ENCODE measurements at regions not wholly inside any gene's neighbourhood (a gene's known extent, or its start where the extent isn't known, plus 50 kb on each side); places are given as distances from the start of the nearest gene placed in this dataset.
"Not testable (repeated sequence)": the region's sequence is repeated elsewhere in the genome, so short reads cannot be mapped to it uniquely, and the experiment has no call there.

- FAIRE-seq = no peak
- DNase-seq (ENCODE audit: low read depth) = no peak
- H3K4me3 ChIP-seq (ENCODE audit: low read depth, low read length) = no peak overlapping the region
- TF ChIP-seq, protein P1, sequence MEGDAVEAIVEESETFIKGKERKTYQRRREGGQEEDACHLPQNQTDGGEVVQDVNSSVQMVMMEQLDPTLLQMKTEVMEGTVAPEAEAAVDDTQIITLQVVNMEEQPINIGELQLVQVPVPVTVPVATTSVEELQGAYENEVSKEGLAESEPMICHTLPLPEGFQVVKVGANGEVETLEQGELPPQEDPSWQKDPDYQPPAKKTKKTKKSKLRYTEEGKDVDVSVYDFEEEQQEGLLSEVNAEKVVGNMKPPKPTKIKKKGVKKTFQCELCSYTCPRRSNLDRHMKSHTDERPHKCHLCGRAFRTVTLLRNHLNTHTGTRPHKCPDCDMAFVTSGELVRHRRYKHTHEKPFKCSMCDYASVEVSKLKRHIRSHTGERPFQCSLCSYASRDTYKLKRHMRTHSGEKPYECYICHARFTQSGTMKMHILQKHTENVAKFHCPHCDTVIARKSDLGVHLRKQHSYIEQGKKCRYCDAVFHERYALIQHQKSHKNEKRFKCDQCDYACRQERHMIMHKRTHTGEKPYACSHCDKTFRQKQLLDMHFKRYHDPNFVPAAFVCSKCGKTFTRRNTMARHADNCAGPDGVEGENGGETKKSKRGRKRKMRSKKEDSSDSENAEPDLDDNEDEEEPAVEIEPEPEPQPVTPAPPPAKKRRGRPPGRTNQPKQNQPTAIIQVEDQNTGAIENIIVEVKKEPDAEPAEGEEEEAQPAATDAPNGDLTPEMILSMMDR (IDR thresholded peaks at IDR 0.05; ENCODE audit: insufficient read depth, low read length, severe bottlenecking) = no peak
- H3K27me3 ChIP-seq (ENCODE audit: control insufficient read depth, insufficient read depth, low read length) = peaks cover 14% of the 10 kb centered on the region
- no peaks in the 10 kb centered on the region for H3K36me3 ChIP-seq (ENCODE audit: control insufficient read depth, insufficient read depth, low read length)
Observed at GRCh38 chr15:59818336-59818735, 129.2 kb upstream of the BNIP2 start.

GRCh38 chr15:59817834-59818233 is 128.7 kb upstream of the BNIP2 start:
- Histone ChIP-seq H3K36me3 (ENCODE audit: control insufficient read depth, insufficient read depth, low read length) (no peaks in the 10 kb centered on the region), H3K4me3 (ENCODE audit: low read depth, low read length) (no peak overlapping the region), H3K27me3 (ENCODE audit: control insufficient read depth, insufficient read depth, low read length) (peaks cover 14% of the 10 kb centered on the region)
- FAIRE-seq (no peak), DNase-seq (ENCODE audit: low read depth) (no peak)
- TF ChIP-seq, protein P1 (IDR thresholded peaks at IDR 0.05; ENCODE audit: insufficient read depth, low read length, severe bottlenecking) = no peak

GRCh38 chr15:59817053-59817452 is 127.9 kb upstream of the BNIP2 start:
- H3K27me3 ChIP-seq (ENCODE audit: control insufficient read depth, insufficient read depth, low read length) = peaks cover 14% of the 10 kb centered on the region
- H3K36me3 ChIP-seq (ENCODE audit: control insufficient read depth, insufficient read depth, low read length) = no peaks in the 10 kb centered on the region
- DNase-seq (ENCODE audit: low read depth) (no peak), FAIRE-seq (no peak)
- TF ChIP-seq, protein P1 (IDR thresholded peaks at IDR 0.05; ENCODE audit: insufficient read depth, low read length, severe bottlenecking) = no peak
- H3K4me3 ChIP-seq (ENCODE audit: low read depth, low read length) = no peak overlapping the region

DNA sequence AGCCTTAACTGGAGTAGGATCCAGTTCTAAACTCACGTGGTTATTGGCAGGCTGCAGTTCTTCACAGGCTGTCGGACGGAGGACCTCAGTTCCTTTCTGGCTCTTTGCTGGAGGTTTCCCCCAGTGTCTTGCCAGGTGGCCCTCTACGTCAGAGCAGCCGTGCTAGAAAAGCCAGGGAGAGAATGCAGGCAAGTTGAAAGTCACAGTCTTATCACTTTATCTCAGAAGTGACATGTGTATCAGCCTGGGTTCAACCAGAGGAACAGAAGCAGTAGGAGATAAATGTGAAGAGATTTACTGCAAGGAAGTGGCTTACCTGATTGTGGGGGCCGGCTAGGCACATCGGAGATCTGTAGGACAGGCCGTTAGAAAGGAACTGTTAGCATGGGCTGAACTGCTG is 125.3 kb upstream of the BNIP2 start:
- Histone ChIP-seq H3K27me3 (ENCODE audit: control insufficient read depth, insufficient read depth, low read length) (peaks cover 14% of the 10 kb centered on the region), H3K4me3 (ENCODE audit: low read depth, low read length) (no peak overlapping the region), H3K36me3 (ENCODE audit: control insufficient read depth, insufficient read depth, low read length) (no peaks in the 10 kb centered on the region)
- FAIRE-seq = peak; percentile 90
- DNase-seq (ENCODE audit: low read depth) = no peak
- TF ChIP-seq, protein P1 (IDR thresholded peaks at IDR 0.05; ENCODE audit: insufficient read depth, low read length, severe bottlenecking) = no peak

- peaks cover 11% of the 10 kb centered on the region for H3K27me3 ChIP-seq (ENCODE audit: control insufficient read depth, insufficient read depth, low read length)
- no peak for FAIRE-seq
- H3K36me3 ChIP-seq (ENCODE audit: control insufficient read depth, insufficient read depth, low read length) = no peaks in the 10 kb centered on the region
- H3K4me3 ChIP-seq (ENCODE audit: low read depth, low read length) = no peak overlapping the region
- DNase-seq (ENCODE audit: low read depth) = no peak
- TF ChIP-seq, protein P1 (IDR thresholded peaks at IDR 0.05; ENCODE audit: insufficient read depth, low read length, severe bottlenecking) = no peak
Observed at GRCh38 chr15:59812889-59813288, 123.8 kb upstream of the BNIP2 start.

DNA sequence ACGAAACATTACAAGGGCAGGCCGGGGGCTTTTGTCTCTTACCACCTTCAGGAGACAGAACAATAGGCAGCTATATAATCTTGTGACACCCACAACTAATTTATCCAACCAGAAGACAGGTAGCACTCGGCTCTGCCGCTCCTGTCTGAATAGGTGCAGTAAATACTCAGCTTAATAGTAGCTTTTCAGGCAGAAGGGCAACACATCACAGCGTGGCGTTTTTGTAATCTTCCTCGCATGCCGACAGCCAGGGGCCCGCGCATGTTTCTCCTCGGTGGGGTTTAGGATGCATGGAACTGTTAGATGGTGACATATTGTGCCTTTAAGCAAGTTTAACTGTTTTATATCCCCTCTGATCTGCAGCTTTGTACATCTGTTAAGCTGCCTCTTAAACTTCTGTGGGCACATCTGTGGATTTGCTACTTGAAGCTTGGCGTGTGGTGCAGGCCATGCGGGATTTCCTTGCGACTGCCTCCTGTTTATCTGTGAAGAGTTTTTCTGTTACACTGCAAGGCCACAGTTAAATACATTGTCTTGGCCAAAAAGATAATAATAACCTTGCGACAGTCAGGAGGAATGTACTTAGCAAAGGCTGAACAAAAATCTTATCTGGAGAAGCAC is 123.2 kb upstream of the BNIP2 start:
- Histone ChIP-seq H3K27me3 (ENCODE audit: control insufficient read depth, insufficient read depth, low read length) (peaks cover 11% of the 10 kb centered on the region), H3K36me3 (ENCODE audit: control insufficient read depth, insufficient read depth, low read length) (no peaks in the 10 kb centered on the region), H3K4me3 (ENCODE audit: low read depth, low read length) (no peak overlapping the region)
- DNase-seq (ENCODE audit: low read depth) (no peak), FAIRE-seq (peak; percentile 70)
- TF ChIP-seq, protein P1 (IDR thresholded peaks at IDR 0.05; ENCODE audit: insufficient read depth, low read length, severe bottlenecking) = no peak

DNA sequence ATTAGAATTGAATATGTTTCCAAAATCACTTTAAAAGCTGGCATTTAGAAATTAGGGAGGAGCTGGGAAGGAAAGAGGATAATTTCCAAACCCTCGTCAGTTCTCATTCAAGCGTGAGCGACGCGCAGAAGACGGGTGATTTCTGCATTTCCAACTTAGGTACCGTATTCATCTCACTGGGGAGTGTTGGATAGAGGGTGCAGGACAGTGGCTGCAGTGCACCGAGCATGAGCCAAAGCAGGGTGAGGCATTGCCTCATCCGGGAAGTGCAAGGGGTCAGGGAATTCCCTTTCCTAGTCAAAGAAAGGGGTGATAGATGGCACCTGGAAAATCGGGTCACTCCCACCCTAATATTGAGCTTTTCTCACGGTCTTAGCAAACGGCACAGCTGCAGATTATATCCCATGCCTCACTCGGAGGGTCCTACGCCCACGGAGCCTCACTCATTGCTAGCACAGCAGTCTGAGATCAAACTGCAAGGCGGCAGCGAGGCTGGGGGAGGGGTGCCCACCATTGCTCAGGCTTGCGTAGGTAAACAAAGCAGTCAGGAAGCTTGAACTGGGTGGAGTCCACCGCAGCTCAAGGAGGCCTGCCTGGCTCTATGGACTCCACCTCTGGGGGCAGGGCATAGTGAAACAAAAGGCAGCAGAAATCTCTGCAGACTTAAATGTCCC is 114.3 kb upstream of the BNIP2 start:
- FAIRE-seq; H3K4me3 ChIP-seq (ENCODE audit: low read depth, low read length); H3K27me3 ChIP-seq (ENCODE audit: control insufficient read depth, insufficient read depth, low read length); H3K36me3 ChIP-seq (ENCODE audit: control insufficient read depth, insufficient read depth, low read length): not testable (repeated sequence)
- peak; percentile 58 for DNase-seq (ENCODE audit: low read depth)
